ENCODE measurements at regions not wholly inside any gene's neighbourhood (a gene's known extent, or its start where the extent isn't known, plus 50 kb on each side); places are given as distances from the start of the nearest gene placed in this dataset.

DNA sequence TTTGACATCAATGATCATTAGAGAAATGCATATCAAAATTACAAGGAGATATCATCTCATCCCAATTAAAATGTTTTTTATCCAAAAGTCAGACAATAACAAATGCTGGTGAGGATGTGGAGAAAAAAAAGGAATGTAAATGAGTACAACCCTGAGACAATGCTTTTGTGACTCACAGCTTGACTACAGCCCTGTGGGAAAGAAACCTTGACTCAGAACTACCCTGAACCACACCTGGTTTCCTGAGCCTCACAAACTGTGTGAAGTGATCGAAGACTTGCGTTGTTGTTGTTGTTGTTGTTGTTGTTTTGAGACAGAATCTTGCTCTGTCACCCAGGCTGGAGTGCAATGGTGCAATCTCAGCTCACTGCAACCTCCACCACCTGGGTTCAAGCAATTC, 266.6 kb upstream of the MYT1L start:
- no peak overlapping the region for H3K4me3 ChIP-seq
- no peak overlapping the region for H3K27ac ChIP-seq
- intact Hi-C loops (cut with DNase I) = no loop called here
- H3K27me3 ChIP-seq = peaks cover 0 to 13% (median 0%) of the 10 kb centered on the region in 4 donors
- H3K4me1 ChIP-seq = no peaks in the 10 kb centered on the region
- H3K36me3 ChIP-seq = no peaks in the 10 kb centered on the region
- TF ChIP-seq, protein P1, sequence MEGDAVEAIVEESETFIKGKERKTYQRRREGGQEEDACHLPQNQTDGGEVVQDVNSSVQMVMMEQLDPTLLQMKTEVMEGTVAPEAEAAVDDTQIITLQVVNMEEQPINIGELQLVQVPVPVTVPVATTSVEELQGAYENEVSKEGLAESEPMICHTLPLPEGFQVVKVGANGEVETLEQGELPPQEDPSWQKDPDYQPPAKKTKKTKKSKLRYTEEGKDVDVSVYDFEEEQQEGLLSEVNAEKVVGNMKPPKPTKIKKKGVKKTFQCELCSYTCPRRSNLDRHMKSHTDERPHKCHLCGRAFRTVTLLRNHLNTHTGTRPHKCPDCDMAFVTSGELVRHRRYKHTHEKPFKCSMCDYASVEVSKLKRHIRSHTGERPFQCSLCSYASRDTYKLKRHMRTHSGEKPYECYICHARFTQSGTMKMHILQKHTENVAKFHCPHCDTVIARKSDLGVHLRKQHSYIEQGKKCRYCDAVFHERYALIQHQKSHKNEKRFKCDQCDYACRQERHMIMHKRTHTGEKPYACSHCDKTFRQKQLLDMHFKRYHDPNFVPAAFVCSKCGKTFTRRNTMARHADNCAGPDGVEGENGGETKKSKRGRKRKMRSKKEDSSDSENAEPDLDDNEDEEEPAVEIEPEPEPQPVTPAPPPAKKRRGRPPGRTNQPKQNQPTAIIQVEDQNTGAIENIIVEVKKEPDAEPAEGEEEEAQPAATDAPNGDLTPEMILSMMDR (IDR thresholded peaks at IDR 0.05) = no peak
- TF ChIP-seq POLR2A (IDR thresholded peaks at IDR 0.05) = no peak
- WGBS, 2 donors = 40 to 66% methylated on average over 2 of the region's 2 CpGs
- DNase-seq = no peak
- H3K9me3 ChIP-seq = no peaks in the 10 kb centered on the region

DNA sequence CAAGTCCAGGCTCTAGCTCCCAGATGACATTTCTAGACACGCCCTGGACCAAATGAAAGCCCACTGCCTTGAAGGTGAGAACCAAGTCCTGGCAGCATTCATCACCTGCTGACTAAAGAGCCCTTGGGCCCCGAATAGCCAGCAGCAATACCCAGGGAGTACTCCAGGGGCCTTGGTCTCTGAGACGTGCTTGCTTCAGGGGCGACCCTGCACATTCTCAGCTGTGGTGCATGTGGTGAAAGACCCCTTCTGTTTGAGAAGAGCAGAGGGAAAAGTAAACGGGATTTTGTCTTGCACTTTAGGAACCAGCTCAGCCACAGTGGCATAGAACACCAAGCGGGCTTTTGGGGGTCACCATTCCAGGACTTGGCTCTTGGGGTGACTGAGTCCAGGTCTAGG, 260.5 kb upstream of the MYT1L start:
- H3K27me3 ChIP-seq = no peaks in the 10 kb centered on the region
- no peak overlapping the region for H3K27ac ChIP-seq
- no peaks in the 10 kb centered on the region for H3K36me3 ChIP-seq
- WGBS, 2 donors = 59 to 67% methylated on average over 3 of the region's 6 CpGs
- intact Hi-C loops (cut with DNase I) = no loop called here
- H3K4me1 ChIP-seq = no peaks in the 10 kb centered on the region
- DNase-seq = no peak
- H3K9me3 ChIP-seq = no peaks in the 10 kb centered on the region
- H3K4me3 ChIP-seq = no peak overlapping the region
- TF ChIP-seq, protein P1 (IDR thresholded peaks at IDR 0.05) = no peak
- TF ChIP-seq POLR2A (IDR thresholded peaks at IDR 0.05) = no peak

DNA sequence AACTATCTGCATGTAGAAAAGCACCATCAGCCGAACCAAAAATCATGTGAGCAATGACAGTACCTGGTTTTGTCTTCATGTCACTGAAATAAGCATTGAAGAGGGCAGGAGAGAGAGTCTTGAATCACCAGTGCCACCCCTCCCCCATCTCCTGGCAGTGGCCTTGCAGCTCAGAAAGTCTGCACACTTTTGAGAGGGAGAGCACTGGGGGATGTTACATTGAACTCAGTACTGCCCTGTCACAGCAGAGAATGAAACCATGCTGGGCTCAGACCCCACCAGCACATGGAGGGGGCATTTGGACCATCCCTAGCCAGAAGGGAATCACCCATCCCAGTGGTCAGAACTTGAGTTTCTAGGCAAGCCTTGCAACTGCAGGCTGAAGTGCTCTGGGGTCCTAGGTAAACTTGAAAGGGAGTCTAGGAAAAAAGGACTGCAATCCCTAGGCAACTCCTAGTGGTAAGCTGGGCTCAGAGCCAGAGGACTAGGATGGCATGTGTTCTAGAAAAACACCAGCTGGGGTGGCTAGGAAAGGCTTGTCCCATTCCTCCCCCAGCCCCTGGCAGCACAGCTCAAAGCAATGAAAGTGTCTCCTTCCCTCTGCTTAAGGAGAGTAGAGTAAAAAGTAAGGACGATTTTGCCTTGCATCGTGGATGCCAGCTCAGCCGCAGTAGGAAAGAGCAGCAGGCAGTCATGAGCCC, 259.9 kb upstream of the MYT1L start:
- no peak for TF ChIP-seq POLR2A (IDR thresholded peaks at IDR 0.05)
- TF ChIP-seq, protein P1 (IDR thresholded peaks at IDR 0.05) = no peak
- DNase-seq = no peak
- Histone ChIP-seq H3K27ac (no peak overlapping the region), H3K27me3 (no peaks in the 10 kb centered on the region), H3K9me3 (no peaks in the 10 kb centered on the region), H3K4me1 (no peaks in the 10 kb centered on the region), H3K4me3 (no peak overlapping the region), H3K36me3 (no peaks in the 10 kb centered on the region)
- intact Hi-C loops (cut with DNase I) = no loop called here
- WGBS, 2 donors = 76 to 78% methylated on average over 4 of the region's 4 CpGs

DNA sequence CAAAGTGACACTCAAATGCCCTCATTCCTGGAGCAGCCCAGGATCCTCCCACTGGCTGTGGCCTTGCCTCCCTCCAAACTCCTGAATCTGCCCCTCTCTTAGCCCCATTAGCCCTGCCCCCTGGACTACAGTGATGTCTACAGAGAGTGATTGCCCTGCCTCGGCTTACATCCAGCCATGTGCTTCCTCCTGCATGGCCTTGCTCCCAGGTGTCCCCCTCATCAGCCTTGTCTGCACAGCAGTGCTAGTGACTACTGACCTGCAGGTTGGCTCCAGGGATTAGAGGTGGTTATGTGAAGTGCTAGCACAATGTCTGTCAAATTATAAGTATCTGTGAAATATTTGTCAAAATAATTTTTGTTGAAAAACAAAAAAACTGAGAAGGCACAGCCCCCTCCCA, 259.1 kb upstream of the MYT1L start:
- H3K36me3 ChIP-seq = no peaks in the 10 kb centered on the region
- intact Hi-C loops (cut with DNase I) = no loop called here
- no peaks in the 10 kb centered on the region for H3K9me3 ChIP-seq
- H3K4me3 ChIP-seq = no peak overlapping the region
- no peaks in the 10 kb centered on the region for H3K27me3 ChIP-seq
- no peaks in the 10 kb centered on the region for H3K4me1 ChIP-seq
- 71 to 88% methylated on average over 1 of the region's 1 CpG for WGBS, 2 donors
- DNase-seq = no peak
- TF ChIP-seq, protein P1 (IDR thresholded peaks at IDR 0.05) = no peak
- no peak for TF ChIP-seq POLR2A (IDR thresholded peaks at IDR 0.05)
- no peak overlapping the region for H3K27ac ChIP-seq

DNA sequence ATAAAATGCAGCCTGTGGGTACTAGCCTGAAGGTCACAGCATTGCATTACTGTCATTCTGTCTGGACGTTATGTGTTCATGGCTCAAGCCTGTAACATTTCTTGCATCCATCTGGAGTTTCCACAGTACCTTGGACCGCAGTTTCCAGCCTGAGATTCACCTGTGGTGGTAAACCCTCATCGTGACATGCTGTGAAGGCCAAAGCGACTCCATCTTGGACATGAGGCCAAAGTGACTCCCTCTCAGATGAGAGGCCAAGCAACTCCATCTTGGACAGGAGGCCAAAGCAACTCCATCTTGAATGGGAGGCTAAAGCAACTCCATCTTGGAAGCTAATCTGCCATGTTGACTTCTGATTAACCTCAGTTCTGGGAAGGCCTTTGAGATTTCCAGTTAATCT, 257.7 kb upstream of the MYT1L start:
- Histone ChIP-seq H3K9me3 (no peaks in the 10 kb centered on the region), H3K27ac (no peak overlapping the region), H3K4me3 (no peak overlapping the region), H3K36me3 (no peaks in the 10 kb centered on the region), H3K4me1 (no peaks in the 10 kb centered on the region), H3K27me3 (no peaks in the 10 kb centered on the region)
- intact Hi-C loops (cut with DNase I) = no loop called here
- TF ChIP-seq, protein P1 (IDR thresholded peaks at IDR 0.05) = no peak
- TF ChIP-seq POLR2A (IDR thresholded peaks at IDR 0.05) = no peak
- DNase-seq = no peak
- 33 to 71% methylated on average over 1 to 2 of the region's 4 CpGs for WGBS, 2 donors
